B cell (primary cell): ENCODE measurements at regions not wholly inside any gene's neighbourhood (a gene's known extent, or its start where the extent isn't known, plus 50 kb on each side); places are given as distances from the start of the nearest gene placed in this dataset.

Experiments
- ATAC-seq: fragments of 200-7000 bp; cut with Tn5 transposase; one replicate; pipeline ENCODE4 v1.10.0; 2021; ENCODE audit warnings: low read depth, mild to moderate bottlenecking, moderate number of reproducible peaks, moderate library complexity
- CTCF ChIA-PET: fragments of 350-600 bp; sonication (Branson Sonifier 250); formaldehyde crosslinking; loops from one replicate; lab custom pipeline; 2021; ENCODE audit warnings: antibody characterized with exemption, inconsistent platforms; lab: Charles Lee
- POLR2A ChIA-PET: fragments of 350-600 bp; sonication (Branson Sonifier 250); formaldehyde crosslinking; loops from one replicate; lab custom pipeline; 2021; ENCODE audit warnings: antibody characterized with exemption; lab: Charles Lee
- DNase-seq: peaks from one replicate; pipeline ENCODE4 v3.0.0; 2013
- H2AFZ ChIP-seq: 2 replicates; pipeline ENCODE4 v1.6.1; 2012; ENCODE audit warnings: mild to moderate bottlenecking, low read depth, low read length; ENCODE audit not compliant: insufficient read depth, poor library complexity, severe bottlenecking
- H3K27ac ChIP-seq, 2 donors: 1 replicate in 1 of 2; 2 replicates in 1 of 2; pipeline ENCODE4 v1.5.1; 2012 to 2013; ENCODE audit warnings: low read length in 2 of 2, mild to moderate bottlenecking in 2 of 2, moderate library complexity in 1 of 2
- H3K27me3 ChIP-seq, 4 experiments: fragments of 200-600 bp in 1 of 4; sonication (generic) in 1 of 4; replicated peaks in 1 of 4; 1 replicate in 2 of 4; 2 replicates in 2 of 4; pipeline versions ENCODE4 v1.6.1 to v1.7.0; 2013 to 2016; ENCODE audit warnings: low read length in 3 of 4, mild to moderate bottlenecking in 2 of 4, mixed read lengths in 1 of 4, moderate library complexity in 1 of 4; ENCODE audit not compliant: insufficient read depth in 4 of 4, control insufficient read depth in 3 of 4; ENCODE audit errors: control extremely low read depth in 1 of 4
- H3K36me3 ChIP-seq, 2 experiments: replicated peaks in 1 of 2; 1 replicate in 1 of 2; 2 replicates in 1 of 2; pipeline versions ENCODE4 v1.6.1 to v1.7.1; 2013; ENCODE audit warnings: low read length in 1 of 2; ENCODE audit not compliant: insufficient read depth in 2 of 2, control insufficient read depth in 1 of 2; ENCODE audit errors: control extremely low read depth in 1 of 2, extremely low read depth in 1 of 2
- H3K4me1 ChIP-seq, 2 donors: fragments of 200-600 bp in 1 of 2; sonication (generic) in 1 of 2; 1 replicate in 1 of 2; 2 replicates in 1 of 2; pipeline versions ENCODE4 v1.5.1 to v1.6.1; 2013 to 2017; ENCODE audit warnings: low read length in 2 of 2; ENCODE audit not compliant: control insufficient read depth in 2 of 2, insufficient read depth in 2 of 2
- H3K4me2 ChIP-seq: replicated peaks from 2 replicates; pipeline ENCODE3; 2012; ENCODE audit warnings: mild to moderate bottlenecking, low read depth, low read length; ENCODE audit not compliant: poor library complexity, severe bottlenecking
- H3K4me3 ChIP-seq, 5 experiments: fragments of 200-600 bp in 1 of 5; sonication (generic) in 1 of 5; 1 replicate in 3 of 5; 2 replicates in 2 of 5; pipeline versions ENCODE4 v1.5.1 to v1.7.0; 2011 to 2016; ENCODE audit warnings: low read length in 4 of 5, mild to moderate bottlenecking in 4 of 5, low read depth in 2 of 5, control low read depth in 1 of 5, moderate library complexity in 1 of 5; ENCODE audit not compliant: insufficient read depth in 1 of 5; ENCODE audit errors: control extremely low read depth in 1 of 5, extremely low read depth in 1 of 5
- H3K79me2 ChIP-seq: fragments of 200-600 bp; sonication (generic); one replicate; pipeline ENCODE4 v1.6.0; 2016; ENCODE audit warnings: low read length; ENCODE audit not compliant: control insufficient read depth, insufficient read depth
- H3K9ac ChIP-seq: fragments of 200-600 bp; sonication (generic); 2 replicates; pipeline ENCODE4 v1.6.1; 2017; ENCODE audit warnings: mild to moderate bottlenecking, low read length, moderate library complexity
- H3K9me3 ChIP-seq, 3 donors: one replicate each; pipeline versions ENCODE4 v1.6.1 to v1.7.1; 2013; ENCODE audit warnings: low read length in 2 of 3; ENCODE audit not compliant: control insufficient read depth in 2 of 3, insufficient read depth in 1 of 3; ENCODE audit errors: control extremely low read depth in 1 of 3
- H4K20me1 ChIP-seq: 2 replicates; pipeline ENCODE4 v1.6.0; 2012; ENCODE audit warnings: mild to moderate bottlenecking, low read length; ENCODE audit not compliant: insufficient read depth, control insufficient read depth, poor library complexity, severe bottlenecking
- H3K27ac Mint-ChIP-seq: one replicate; pipeline ENCODE4 v1.8.0; 2021; ENCODE audit warnings: mixed read lengths
- H3K27me3 Mint-ChIP-seq: one replicate; pipeline ENCODE4 v1.8.0; 2021; ENCODE audit warnings: mixed read lengths
- H3K4me1 Mint-ChIP-seq: one replicate; pipeline ENCODE4 v1.8.0; 2021; ENCODE audit warnings: mixed read lengths
- H3K4me3 Mint-ChIP-seq: one replicate; pipeline ENCODE4 v1.8.0; 2021; ENCODE audit warnings: mixed read lengths
- H3K9me3 Mint-ChIP-seq: one replicate; pipeline ENCODE4 v1.8.0; 2022; ENCODE audit warnings: mixed read lengths; ENCODE audit not compliant: insufficient read depth
- EZH2 ChIP-seq: IDR thresholded peaks from 2 replicates; pipeline ENCODE4 v1.6.1; 2012; ENCODE audit warnings: borderline replicate concordance, low read depth, mild to moderate bottlenecking, moderate library complexity, low read length; ENCODE audit not compliant: insufficient read depth, poor library complexity, severe bottlenecking
- WGBS: methylation state at CpG from one replicate; pipeline ENCODE4 v1.1.5; 2013; ENCODE audit warnings: missing lambda C conversion rate; ENCODE audit not compliant: insufficient coverage; 5-methylcytosine and 5-hydroxymethylcytosine counted together
- intact Hi-C: fragments of 100-400 bp; cut with micrococcal nuclease; formaldehyde crosslinking; loops from one replicate; pipeline ENCODE4 v1.10.0; 2022
- TF ChIP-seq, protein P1 (sequence below): fragments of 200-600 bp; IDR thresholded peaks from one replicate; pipeline ENCODE4 v1.8.0; 2022; ENCODE audit warnings: antibody characterized with exemption, mild to moderate bottlenecking

DNA sequence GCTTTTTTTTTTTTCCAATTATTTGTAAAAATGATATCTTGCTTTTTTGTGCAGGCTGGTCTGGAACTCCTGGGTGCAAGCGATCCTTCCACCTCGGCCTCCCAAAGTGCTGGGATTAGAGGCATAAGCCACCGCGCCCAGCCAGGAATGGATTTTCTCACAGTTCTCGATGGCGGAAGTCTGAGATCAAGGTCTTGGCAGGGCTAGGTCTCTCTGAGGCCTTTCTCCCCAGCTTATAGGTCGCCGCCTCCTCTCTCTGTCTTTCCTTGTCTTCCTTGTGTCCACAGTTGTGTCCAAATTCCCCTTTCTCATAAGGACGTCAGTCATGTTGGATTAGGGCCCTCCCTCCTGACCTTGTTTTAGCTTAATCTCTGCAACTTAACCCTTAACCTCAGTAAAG is 200.5 kb downstream of the UQCRFS1 start:
- H3K9me3 ChIP-seq: peaks cover 0 to 30% (median 0%) of the 10 kb centered on the region in 3 donors
- no peaks in the 10 kb centered on the region for H3K27me3 ChIP-seq
- no peaks in the 10 kb centered on the region for H3K79me2 ChIP-seq
- TF ChIP-seq, protein P1, sequence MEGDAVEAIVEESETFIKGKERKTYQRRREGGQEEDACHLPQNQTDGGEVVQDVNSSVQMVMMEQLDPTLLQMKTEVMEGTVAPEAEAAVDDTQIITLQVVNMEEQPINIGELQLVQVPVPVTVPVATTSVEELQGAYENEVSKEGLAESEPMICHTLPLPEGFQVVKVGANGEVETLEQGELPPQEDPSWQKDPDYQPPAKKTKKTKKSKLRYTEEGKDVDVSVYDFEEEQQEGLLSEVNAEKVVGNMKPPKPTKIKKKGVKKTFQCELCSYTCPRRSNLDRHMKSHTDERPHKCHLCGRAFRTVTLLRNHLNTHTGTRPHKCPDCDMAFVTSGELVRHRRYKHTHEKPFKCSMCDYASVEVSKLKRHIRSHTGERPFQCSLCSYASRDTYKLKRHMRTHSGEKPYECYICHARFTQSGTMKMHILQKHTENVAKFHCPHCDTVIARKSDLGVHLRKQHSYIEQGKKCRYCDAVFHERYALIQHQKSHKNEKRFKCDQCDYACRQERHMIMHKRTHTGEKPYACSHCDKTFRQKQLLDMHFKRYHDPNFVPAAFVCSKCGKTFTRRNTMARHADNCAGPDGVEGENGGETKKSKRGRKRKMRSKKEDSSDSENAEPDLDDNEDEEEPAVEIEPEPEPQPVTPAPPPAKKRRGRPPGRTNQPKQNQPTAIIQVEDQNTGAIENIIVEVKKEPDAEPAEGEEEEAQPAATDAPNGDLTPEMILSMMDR: no peak
- TF ChIP-seq EZH2: no peak
- H2AFZ ChIP-seq: no peak overlapping the region
- Mint-ChIP-seq H3K4me3 (no peak overlapping the region), H3K27ac (no peak overlapping the region), H3K9me3 (no peaks in the 10 kb centered on the region), H3K4me1 (no peaks in the 10 kb centered on the region), H3K27me3 (no peaks in the 10 kb centered on the region)
- no peak for ATAC-seq
- no peak overlapping the region for H3K9ac ChIP-seq
- ChIA-PET CTCF (no interaction called here), POLR2A (no interaction called here)
- intact Hi-C loops: no loop called here
- DNase-seq: no peak
- H3K4me3 ChIP-seq: no peak overlapping the region
- WGBS: 87% methylated on average over 8 of the region's 9 CpGs
- no peaks in the 10 kb centered on the region for H4K20me1 ChIP-seq
- no peak overlapping the region for H3K4me2 ChIP-seq
- H3K27ac ChIP-seq: no peak overlapping the region
- H3K4me1 ChIP-seq: no peaks in the 10 kb centered on the region
- no peaks in the 10 kb centered on the region for H3K36me3 ChIP-seq

DNA sequence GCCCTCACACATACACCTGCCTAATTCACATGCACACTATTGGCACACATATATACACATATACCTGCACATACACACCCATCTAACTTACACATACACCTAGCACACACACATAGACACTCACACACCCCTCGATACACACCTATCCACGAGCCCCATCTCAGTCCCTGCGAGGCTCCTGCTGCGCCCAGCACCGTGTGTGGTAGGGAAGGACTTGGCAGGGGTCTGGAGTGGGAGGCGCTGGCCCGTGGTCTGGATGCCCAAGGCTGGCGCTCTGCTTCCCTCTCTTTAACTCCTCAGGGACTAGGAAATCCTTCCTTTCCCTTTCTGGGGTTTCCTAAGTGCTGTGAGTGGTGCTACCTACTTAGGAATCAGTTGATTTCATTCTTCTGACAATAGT is 202.7 kb downstream of the UQCRFS1 start:
- no peaks in the 10 kb centered on the region for H3K4me1 Mint-ChIP-seq
- POLR2A ChIA-PET: no interaction called here
- no peaks in the 10 kb centered on the region for H3K79me2 ChIP-seq
- H4K20me1 ChIP-seq: no peaks in the 10 kb centered on the region
- no peak overlapping the region for H3K27ac ChIP-seq
- no peak for DNase-seq
- WGBS: 60% methylated on average over 1 of the region's 8 CpGs
- no peak for TF ChIP-seq EZH2
- TF ChIP-seq, protein P1: no peak
- no peak for ATAC-seq
- no peak overlapping the region for H3K27ac Mint-ChIP-seq
- H3K9ac ChIP-seq: no peak overlapping the region
- no peaks in the 10 kb centered on the region for H3K27me3 Mint-ChIP-seq
- H3K4me1 ChIP-seq: no peaks in the 10 kb centered on the region
- H3K9me3 Mint-ChIP-seq: no peaks in the 10 kb centered on the region
- H3K4me3 ChIP-seq: no peak overlapping the region
- H3K4me3 Mint-ChIP-seq: no peak overlapping the region
- peaks cover 0 to 31% (median 0%) of the 10 kb centered on the region in 3 donors for H3K9me3 ChIP-seq
- H3K36me3 ChIP-seq: no peaks in the 10 kb centered on the region
- intact Hi-C loops: no loop called here
- H3K4me2 ChIP-seq: no peak overlapping the region
- CTCF ChIA-PET: no interaction called here
- no peak overlapping the region for H2AFZ ChIP-seq
- H3K27me3 ChIP-seq: no peaks in the 10 kb centered on the region
